Effector CD8-positive, alpha-beta T cell (primary cell): ENCODE measurements at regions not wholly inside any gene's neighbourhood (a gene's known extent, or its start where the extent isn't known, plus 50 kb on each side); places are given as distances from the start of the nearest gene placed in this dataset.

Experiments used
- DNase-seq: peaks from one replicate; lab custom pipeline; 2025; lab: John Stamatoyannopoulos, UW

GRCh38 chrX:42725196-42725595 is 52.8 kb downstream of the PPP1R2C start:
- no peak for DNase-seq

GRCh38 chrX:42720209-42720608 is 57.8 kb downstream of the PPP1R2C start:
- DNase-seq, result no peak

GRCh38 chrX:42715701-42716262 is 62.2 kb downstream of the PPP1R2C start:
- no peak for DNase-seq

- peak; percentile 0 for DNase-seq
Observed at GRCh38 chrX:42714981-42715700, 62.8 kb downstream of the PPP1R2C start.

- no peak for DNase-seq
Observed at GRCh38 chrX:42710452-42710851, 67.5 kb downstream of the PPP1R2C start.

- no peak for DNase-seq
Observed at GRCh38 chrX:42708222-42708621, 69.7 kb downstream of the PPP1R2C start.

- DNase-seq, result no peak
Observed at GRCh38 chrX:42707742-42708141, 70.2 kb downstream of the PPP1R2C start.

GRCh38 chrX:42704454-42704853 is 73.5 kb downstream of the PPP1R2C start:
- DNase-seq, result no peak

- DNase-seq, result no peak
Observed at GRCh38 chrX:42697544-42697943, 80.4 kb downstream of the PPP1R2C start.

- no peak for DNase-seq
Observed at GRCh38 chrX:42696536-42697124, 81.3 kb downstream of the PPP1R2C start.

GRCh38 chrX:42695800-42696358 is 82.1 kb downstream of the PPP1R2C start:
- no peak for DNase-seq

GRCh38 chrX:42694260-42694815 is 83.6 kb downstream of the PPP1R2C start:
- DNase-seq, result no peak

GRCh38 chrX:42691196-42691595 is 86.8 kb downstream of the PPP1R2C start:
- no peak for DNase-seq

- DNase-seq, result no peak
Observed at GRCh38 chrX:42686706-42687105, 91.3 kb downstream of the PPP1R2C start.

- DNase-seq, result no peak
Observed at GRCh38 chrX:42686296-42686695, 91.7 kb downstream of the PPP1R2C start.

GRCh38 chrX:42684065-42684464 is 93.9 kb downstream of the PPP1R2C start:
- DNase-seq, result no peak

GRCh38 chrX:42680666-42681065 is 97.3 kb downstream of the PPP1R2C start:
- DNase-seq, result no peak

GRCh38 chrX:42678133-42678532 is 99.8 kb downstream of the PPP1R2C start:
- no peak for DNase-seq

GRCh38 chrX:42673301-42673810 is 104.6 kb downstream of the PPP1R2C start:
- DNase-seq, result no peak

- DNase-seq, result no peak
Observed at GRCh38 chrX:42664680-42665079, 113.3 kb downstream of the PPP1R2C start.

- no peak for DNase-seq
Observed at GRCh38 chrX:42628471-42628870, 149.5 kb downstream of the PPP1R2C start.

- DNase-seq, result no peak
Observed at GRCh38 chrX:42627891-42628290, 150.1 kb downstream of the PPP1R2C start.

- no peak for DNase-seq
Observed at GRCh38 chrX:42624524-42624923, 153.4 kb downstream of the PPP1R2C start.
